Islet of Langerhans (tissue), 1 donor: ENCODE measurements at regions not wholly inside any gene's neighbourhood (a gene's known extent, or its start where the extent isn't known, plus 50 kb on each side); places are given as distances from the start of the nearest gene placed in this dataset.

Experiments
- FAIRE-seq: peaks from one replicate; lab custom pipeline; 2011; peaks lifted over from hg19 to GRCh38; lab: Jason Lieb, UNC

GRCh38 chr19:28530406-28531035, 682.4 kb downstream of the UQCRFS1 start:
- FAIRE-seq = no peak

GRCh38 chr19:28526038-28526437, 686.9 kb downstream of the UQCRFS1 start:
- no peak for FAIRE-seq

GRCh38 chr19:28523619-28524018, 689.3 kb downstream of the UQCRFS1 start:
- FAIRE-seq = no peak

- FAIRE-seq = no peak
Observed at GRCh38 chr19:28522545-28522922, 690.4 kb downstream of the UQCRFS1 start.

GRCh38 chr19:28521614-28522544, 691.1 kb downstream of the UQCRFS1 start:
- FAIRE-seq = no peak

GRCh38 chr19:28520998-28521568, 691.9 kb downstream of the UQCRFS1 start:
- no peak for FAIRE-seq

GRCh38 chr19:28519952-28520861, 692.7 kb downstream of the UQCRFS1 start:
- peak; percentile 24 for FAIRE-seq

- FAIRE-seq = no peak
Observed at GRCh38 chr19:28519218-28519779, 693.7 kb downstream of the UQCRFS1 start.

GRCh38 chr19:28516415-28516872, 696.5 kb downstream of the UQCRFS1 start:
- FAIRE-seq = peak; percentile 82

GRCh38 chr19:28514166-28514565, 698.8 kb downstream of the UQCRFS1 start:
- no peak for FAIRE-seq

- FAIRE-seq = no peak
Observed at GRCh38 chr19:28511655-28512054, 701.3 kb downstream of the UQCRFS1 start.

GRCh38 chr19:28509079-28509895, 703.7 kb downstream of the UQCRFS1 start:
- no peak for FAIRE-seq

- FAIRE-seq = no peak
Observed at GRCh38 chr19:28508666-28509065, 704.3 kb downstream of the UQCRFS1 start.

GRCh38 chr19:28505933-28506332, 707.0 kb downstream of the UQCRFS1 start:
- no peak for FAIRE-seq

GRCh38 chr19:28505134-28505533, 707.8 kb downstream of the UQCRFS1 start:
- FAIRE-seq = no peak

- no peak for FAIRE-seq
Observed at GRCh38 chr19:28504727-28505126, 708.2 kb downstream of the UQCRFS1 start.

GRCh38 chr19:28504139-28504538, 708.8 kb downstream of the UQCRFS1 start:
- FAIRE-seq = no peak

GRCh38 chr19:28502879-28503734, 709.8 kb downstream of the UQCRFS1 start:
- no peak for FAIRE-seq

GRCh38 chr19:28501976-28502375, 711.0 kb downstream of the UQCRFS1 start:
- no peak for FAIRE-seq
